HCT116 (cell line): ENCODE measurements at regions not wholly inside any gene's neighbourhood (a gene's known extent, or its start where the extent isn't known, plus 50 kb on each side); places are given as distances from the start of the nearest gene placed in this dataset.

Experiments
- ATAC-seq: fragments of 200-7000 bp; cut with Tn5 transposase; 2 replicates; pipeline ENCODE4 v1.9.1; 2020; ENCODE audit warnings: mild to moderate bottlenecking, moderate library complexity
- BruUV-seq: library from RNA; stranded (reverse); fragments of 400-500 nt; replicated peaks from 2 replicates; lab custom pipeline; 2021; lab: Mats Ljungman, UMichigan
- CTCF ChIA-PET: fragments of 300-600 bp; sonication (Branson Sonifier 250); formaldehyde crosslinking; loops from one replicate; lab custom pipeline; 2021; ENCODE audit warnings: antibody characterized with exemption; lab: Charles Lee
- POLR2A ChIA-PET: fragments of 300-600, 350-600 bp; sonication (Branson Sonifier 250); formaldehyde crosslinking; loops from one replicate; lab custom pipeline; 2021; ENCODE audit warnings: antibody characterized with exemption; lab: Charles Lee
- RAD21 ChIA-PET, 2 experiments: fragments of 300-600 bp; sonication (Branson Sonifier 250); formaldehyde crosslinking; loops; one replicate each; lab custom pipeline; 2023; ENCODE audit warnings: low total read pairs in 2 of 2; ENCODE audit not compliant: uncharacterized antibody in 2 of 2, unreplicated experiment in 2 of 2, low non-redundant PET in 1 of 2; lab: Charles Lee
- DNase-seq: peaks from one replicate; pipeline ENCODE4 v3.0.0-alpha.2; 2010; ENCODE audit warnings: low read depth, low spot score
- H2AFZ ChIP-seq: fragments of 200-600 bp; shearing (Covaris generic), sonication (generic); 2 replicates; pipeline ENCODE4 v1.6.1; 2017; ENCODE audit warnings: low read depth, mixed run types, mixed read lengths, antibody characterized with exemption, low read length; ENCODE audit not compliant: poor library complexity, severe bottlenecking
- H3K27ac ChIP-seq: 2 replicates; pipeline ENCODE4 v1.5.1; 2012; ENCODE audit warnings: low read depth, low read length
- H3K27me3 ChIP-seq: fragments of 200-600 bp; sonication (generic); 2 replicates; pipeline ENCODE4 v1.6.1; 2016; ENCODE audit warnings: mixed run types, low read length, mixed read lengths; ENCODE audit not compliant: insufficient read depth
- H3K36me3 ChIP-seq, 2 experiments: fragments of 200-500 bp in 1 of 2; fragments of 200-600 bp in 1 of 2; sonication (Bioruptor generic) in 1 of 2; sonication (generic) in 1 of 2; 2 replicates each; pipeline versions ENCODE4 v1.5.1 to v1.6.1; 2014 to 2016; ENCODE audit warnings: low read length in 2 of 2, inconsistent platforms in 1 of 2, mixed read lengths in 1 of 2, mixed run types in 1 of 2; ENCODE audit not compliant: insufficient read depth in 2 of 2, control insufficient read depth in 1 of 2
- H3K4me1 ChIP-seq, 2 experiments: fragments of 200-600 bp in 1 of 2; sonication (generic) in 1 of 2; 2 replicates each; pipeline versions ENCODE4 v1.5.1 to v1.6.1; 2012 to 2017; ENCODE audit warnings: low read length in 2 of 2, inconsistent platforms in 1 of 2, mild to moderate bottlenecking in 1 of 2, mixed read lengths in 1 of 2, mixed run types in 1 of 2, moderate library complexity in 1 of 2; ENCODE audit not compliant: insufficient read depth in 2 of 2, control insufficient read depth in 1 of 2
- H3K4me2 ChIP-seq: fragments of 200-600 bp; sonication (generic); 2 replicates; pipeline ENCODE4 v1.6.1; 2017; ENCODE audit warnings: mixed run types, low read length, mixed read lengths
- H3K4me3 ChIP-seq, 2 experiments: fragments of 200-600 bp in 1 of 2; sonication (generic) in 1 of 2; replicated peaks in 1 of 2; 2 replicates each; pipeline ENCODE4 v1.5.1; 2011 to 2016; ENCODE audit warnings: low read length in 2 of 2, control low read depth in 1 of 2, low read depth in 1 of 2, mild to moderate bottlenecking in 1 of 2, mixed read lengths in 1 of 2, mixed run types in 1 of 2
- H3K79me2 ChIP-seq: fragments of 200-600 bp; sonication (generic); 2 replicates; pipeline ENCODE4 v1.6.1; 2017; ENCODE audit warnings: mild to moderate bottlenecking, mixed run types, low read length, moderate library complexity, mixed read lengths; ENCODE audit not compliant: insufficient read depth
- H3K9ac ChIP-seq: fragments of 200-600 bp; sonication (generic); 2 replicates; pipeline ENCODE4 v1.6.1; 2016; ENCODE audit warnings: low read length, mixed read lengths
- H3K9me2 ChIP-seq: fragments of 200-600 bp; sonication (generic), shearing (Covaris generic); 2 replicates; pipeline ENCODE4 v1.6.1; 2017; ENCODE audit warnings: mixed run types, mild to moderate bottlenecking, moderate library complexity; ENCODE audit not compliant: insufficient read depth
- H3K9me3 ChIP-seq, 2 experiments: fragments of 200-500 bp in 1 of 2; fragments of 200-600 bp in 1 of 2; sonication (Bioruptor generic) in 1 of 2; sonication (generic) in 1 of 2; 2 replicates each; pipeline ENCODE4 v1.6.1; 2014 to 2017; ENCODE audit warnings: low read length in 2 of 2, mixed read lengths in 2 of 2, inconsistent platforms in 1 of 2, low read depth in 1 of 2, mild to moderate bottlenecking in 1 of 2, mixed run types in 1 of 2, moderate library complexity in 1 of 2; ENCODE audit not compliant: control insufficient read depth in 1 of 2, insufficient read depth in 1 of 2
- H4K20me1 ChIP-seq: fragments of 200-600 bp; sonication (generic), shearing (Covaris generic); 2 replicates; pipeline ENCODE4 v1.6.1; 2017; ENCODE audit warnings: mixed run types, mild to moderate bottlenecking, moderate library complexity; ENCODE audit not compliant: insufficient read depth
- CTCF ChIP-seq, 3 experiments: fragments of 200-600 bp in 1 of 3; sonication (generic) in 1 of 3; IDR thresholded peaks in 2 of 3; conservative IDR thresholded peaks in 1 of 3; 2 replicates each; pipeline ENCODE4 v1.5.1; 2012 to 2017; ENCODE audit warnings: low read depth in 2 of 3, low read length in 2 of 3, antibody characterized with exemption in 1 of 3, borderline replicate concordance in 1 of 3, control low read depth in 1 of 3, mild to moderate bottlenecking in 1 of 3, mixed read lengths in 1 of 3, mixed run types in 1 of 3, moderate library complexity in 1 of 3; ENCODE audit not compliant: insufficient read depth in 1 of 3
- FOSL1 ChIP-seq: IDR thresholded peaks from 2 replicates; pipeline ENCODE4 v1.6.1; 2012; ENCODE audit warnings: low read depth
- JUND ChIP-seq: IDR thresholded peaks from 2 replicates; pipeline ENCODE4 v1.6.1; 2012
- SRF ChIP-seq: IDR thresholded peaks from 2 replicates; pipeline ENCODE4 v1.6.1; 2012; ENCODE audit warnings: low read depth
- YY1 ChIP-seq: IDR thresholded peaks from 2 replicates; pipeline ENCODE4 v1.6.1; 2011; ENCODE audit warnings: low read length, low read depth, moderate library complexity, mild to moderate bottlenecking; ENCODE audit not compliant: insufficient replicate concordance; ENCODE audit errors: extremely low read depth
- intact Hi-C: fragments of 100-400 bp; cut with micrococcal nuclease; formaldehyde crosslinking; loops from 2 replicates; pipeline ENCODE4 v1.10.0; 2022
- TF ChIP-seq, protein P1 (sequence below): IDR thresholded peaks from 2 replicates; pipeline ENCODE4 v1.6.1; 2012; ENCODE audit warnings: low read depth

- RAD21 ChIA-PET, result no interaction called here
- POLR2A ChIA-PET, result no interaction called here
- no peak overlapping the region for H3K9ac ChIP-seq
- no peaks in the 10 kb centered on the region for H3K36me3 ChIP-seq
- no TSS peak for BruUV-seq
- TF ChIP-seq YY1, result no peak
- TF ChIP-seq, protein P1, sequence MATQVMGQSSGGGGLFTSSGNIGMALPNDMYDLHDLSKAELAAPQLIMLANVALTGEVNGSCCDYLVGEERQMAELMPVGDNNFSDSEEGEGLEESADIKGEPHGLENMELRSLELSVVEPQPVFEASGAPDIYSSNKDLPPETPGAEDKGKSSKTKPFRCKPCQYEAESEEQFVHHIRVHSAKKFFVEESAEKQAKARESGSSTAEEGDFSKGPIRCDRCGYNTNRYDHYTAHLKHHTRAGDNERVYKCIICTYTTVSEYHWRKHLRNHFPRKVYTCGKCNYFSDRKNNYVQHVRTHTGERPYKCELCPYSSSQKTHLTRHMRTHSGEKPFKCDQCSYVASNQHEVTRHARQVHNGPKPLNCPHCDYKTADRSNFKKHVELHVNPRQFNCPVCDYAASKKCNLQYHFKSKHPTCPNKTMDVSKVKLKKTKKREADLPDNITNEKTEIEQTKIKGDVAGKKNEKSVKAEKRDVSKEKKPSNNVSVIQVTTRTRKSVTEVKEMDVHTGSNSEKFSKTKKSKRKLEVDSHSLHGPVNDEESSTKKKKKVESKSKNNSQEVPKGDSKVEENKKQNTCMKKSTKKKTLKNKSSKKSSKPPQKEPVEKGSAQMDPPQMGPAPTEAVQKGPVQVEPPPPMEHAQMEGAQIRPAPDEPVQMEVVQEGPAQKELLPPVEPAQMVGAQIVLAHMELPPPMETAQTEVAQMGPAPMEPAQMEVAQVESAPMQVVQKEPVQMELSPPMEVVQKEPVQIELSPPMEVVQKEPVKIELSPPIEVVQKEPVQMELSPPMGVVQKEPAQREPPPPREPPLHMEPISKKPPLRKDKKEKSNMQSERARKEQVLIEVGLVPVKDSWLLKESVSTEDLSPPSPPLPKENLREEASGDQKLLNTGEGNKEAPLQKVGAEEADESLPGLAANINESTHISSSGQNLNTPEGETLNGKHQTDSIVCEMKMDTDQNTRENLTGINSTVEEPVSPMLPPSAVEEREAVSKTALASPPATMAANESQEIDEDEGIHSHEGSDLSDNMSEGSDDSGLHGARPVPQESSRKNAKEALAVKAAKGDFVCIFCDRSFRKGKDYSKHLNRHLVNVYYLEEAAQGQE, result no peak
- TF ChIP-seq FOSL1, result no peak
- no peak for TF ChIP-seq JUND
- TF ChIP-seq CTCF (IDR thresholded peaks at IDR 0.05 in 2 of 3, conservative IDR thresholded peaks at IDR 0.05 in 1 of 3; ENCODE audit: borderline replicate concordance in 1 of 3, insufficient read depth in 1 of 3, low read depth in 2 of 3, low read length in 2 of 3), result no peak
- no peak for TF ChIP-seq SRF
- H2AFZ ChIP-seq, result no peak overlapping the region
- intact Hi-C loops, result no loop called here
- no peaks in the 10 kb centered on the region for H4K20me1 ChIP-seq
- no peaks in the 10 kb centered on the region for H3K79me2 ChIP-seq
- H3K4me3 ChIP-seq, result no peak overlapping the region
- no peaks in the 10 kb centered on the region for H3K9me3 ChIP-seq
- no peaks in the 10 kb centered on the region for H3K27me3 ChIP-seq
- H3K4me1 ChIP-seq, result peaks cover 0 to 5% of the 10 kb centered on the region in 2 experiments; a peak in 1 of 4 replicates
- ATAC-seq (no peak), DNase-seq (no peak)
- H3K27ac ChIP-seq, result no peak overlapping the region
- no peaks in the 10 kb centered on the region for H3K9me2 ChIP-seq
- no peak overlapping the region for H3K4me2 ChIP-seq
- CTCF ChIA-PET, result no interaction called here
These were observed 149.2 kb downstream of the DYRK2 start for GRCh38 chr12:67797753-67798152.
